HFFc6 (cell line): ENCODE measurements at regions not wholly inside any gene's neighbourhood (a gene's known extent, or its start where the extent isn't known, plus 50 kb on each side); places are given as distances from the start of the nearest gene placed in this dataset.

ENCODE experiments used
- DNase-seq: peaks from one replicate; pipeline ENCODE4 v3.0.0-alpha.2; 2018
- H3K27ac Mint-ChIP-seq: 2 replicates; pipeline ENCODE4 v1.8.0; 2020; ENCODE audit warnings: mild to moderate bottlenecking, mixed read lengths
- H3K27me3 Mint-ChIP-seq: 2 replicates; pipeline ENCODE4 v1.8.0; 2021; ENCODE audit warnings: mild to moderate bottlenecking, moderate library complexity, mixed read lengths; ENCODE audit not compliant: insufficient read depth
- H3K36me3 Mint-ChIP-seq: 2 replicates; pipeline ENCODE4 v1.8.0; 2021; ENCODE audit warnings: low read depth, mixed read lengths
- H3K4me1 Mint-ChIP-seq: 2 replicates; pipeline ENCODE4 v1.8.0; 2020; ENCODE audit warnings: low read depth, mixed read lengths
- H3K4me3 Mint-ChIP-seq: 2 replicates; pipeline ENCODE4 v1.8.0; 2020; ENCODE audit warnings: mild to moderate bottlenecking, moderate library complexity, mixed read lengths
- H3K9me3 Mint-ChIP-seq: 2 replicates; pipeline ENCODE4 v1.8.0; 2020; ENCODE audit warnings: mild to moderate bottlenecking, mixed read lengths
- CTCF ChIP-seq: fragments of 200-600 bp; sonication (generic); IDR thresholded peaks from 2 replicates; pipeline ENCODE4 v1.5.0; 2021; ENCODE audit warnings: antibody characterized with exemption, mild to moderate bottlenecking

- Mint-ChIP-seq H3K36me3 (no peaks in the 10 kb centered on the region), H3K4me1 (no peaks in the 10 kb centered on the region), H3K4me3 (no peak overlapping the region), H3K27me3 (peaks cover 1% of the 10 kb centered on the region; the same call in 1 of the 2 replicates), H3K27ac (no peak overlapping the region), H3K9me3 (peaks cover 33% of the 10 kb centered on the region)
- DNase-seq: no peak
- no peak for TF ChIP-seq CTCF
Observed at GRCh38 chr1:216997831-216998230, 274.6 kb upstream of the ESRRG start.

GRCh38 chr1:216997069-216997468, 273.8 kb upstream of the ESRRG start:
- H3K4me1 Mint-ChIP-seq: no peaks in the 10 kb centered on the region
- DNase-seq: no peak
- H3K27ac Mint-ChIP-seq: no peak overlapping the region
- no peak overlapping the region for H3K4me3 Mint-ChIP-seq
- peaks cover 1% of the 10 kb centered on the region; the same call in 1 of the 2 replicates for H3K27me3 Mint-ChIP-seq
- no peak for TF ChIP-seq CTCF
- H3K9me3 Mint-ChIP-seq: peaks cover 30% of the 10 kb centered on the region
- H3K36me3 Mint-ChIP-seq: no peaks in the 10 kb centered on the region

GRCh38 chr1:216984536-216984935, 261.3 kb upstream of the ESRRG start:
- H3K36me3 Mint-ChIP-seq: no peaks in the 10 kb centered on the region; the same call in 1 of the 2 replicates
- no peak for TF ChIP-seq CTCF
- peaks cover 45% of the 10 kb centered on the region for H3K9me3 Mint-ChIP-seq
- DNase-seq: no peak
- no peaks in the 10 kb centered on the region; the same call in 1 of the 2 replicates for H3K27me3 Mint-ChIP-seq
- H3K4me1 Mint-ChIP-seq: no peaks in the 10 kb centered on the region
- H3K27ac Mint-ChIP-seq: no peak overlapping the region
- no peak overlapping the region for H3K4me3 Mint-ChIP-seq

GRCh38 chr1:216983823-216984222, 260.6 kb upstream of the ESRRG start:
- H3K36me3 Mint-ChIP-seq: no peaks in the 10 kb centered on the region; the same call in 1 of the 2 replicates
- no peak overlapping the region for H3K4me3 Mint-ChIP-seq
- peaks cover 48% of the 10 kb centered on the region for H3K9me3 Mint-ChIP-seq
- H3K27ac Mint-ChIP-seq: no peak overlapping the region
- H3K27me3 Mint-ChIP-seq: no peaks in the 10 kb centered on the region; the same call in 1 of the 2 replicates
- no peaks in the 10 kb centered on the region for H3K4me1 Mint-ChIP-seq
- no peak for DNase-seq
- TF ChIP-seq CTCF: no peak

GRCh38 chr1:216961516-216961915, 238.3 kb upstream of the ESRRG start:
- peaks cover 17% of the 10 kb centered on the region for H3K9me3 Mint-ChIP-seq
- no peak for DNase-seq
- no peak overlapping the region for H3K4me3 Mint-ChIP-seq
- H3K36me3 Mint-ChIP-seq: no peaks in the 10 kb centered on the region
- H3K27ac Mint-ChIP-seq: no peak overlapping the region
- no peak for TF ChIP-seq CTCF
- no peaks in the 10 kb centered on the region for H3K4me1 Mint-ChIP-seq
- peaks cover 1% of the 10 kb centered on the region; the same call in 1 of the 2 replicates for H3K27me3 Mint-ChIP-seq

GRCh38 chr1:216960716-216961115, 237.5 kb upstream of the ESRRG start:
- no peak for DNase-seq
- Mint-ChIP-seq H3K9me3 (peaks cover 25% of the 10 kb centered on the region), H3K27ac (no peak overlapping the region), H3K27me3 (peaks cover 1% of the 10 kb centered on the region; the same call in 1 of the 2 replicates), H3K4me1 (no peaks in the 10 kb centered on the region), H3K36me3 (no peaks in the 10 kb centered on the region), H3K4me3 (no peak overlapping the region)
- no peak for TF ChIP-seq CTCF
